Neural progenitor cell (in vitro differentiated cells): ENCODE measurements at regions not wholly inside any gene's neighbourhood (a gene's known extent, or its start where the extent isn't known, plus 50 kb on each side); places are given as distances from the start of the nearest gene placed in this dataset.

ENCODE experiments used
- CTCF ChIP-seq: fragments of 200-600 bp; sonication (generic); IDR thresholded peaks from 2 replicates; pipeline ENCODE4 v1.5.1; 2017; ENCODE audit warnings: antibody characterized with exemption, mild to moderate bottlenecking
- EZH2phosphoT487 ChIP-seq: fragments of 200-600 bp; sonication (generic); IDR thresholded peaks from 2 replicates; pipeline ENCODE4 v1.6.1; 2017; ENCODE audit warnings: antibody characterized with exemption

DNA sequence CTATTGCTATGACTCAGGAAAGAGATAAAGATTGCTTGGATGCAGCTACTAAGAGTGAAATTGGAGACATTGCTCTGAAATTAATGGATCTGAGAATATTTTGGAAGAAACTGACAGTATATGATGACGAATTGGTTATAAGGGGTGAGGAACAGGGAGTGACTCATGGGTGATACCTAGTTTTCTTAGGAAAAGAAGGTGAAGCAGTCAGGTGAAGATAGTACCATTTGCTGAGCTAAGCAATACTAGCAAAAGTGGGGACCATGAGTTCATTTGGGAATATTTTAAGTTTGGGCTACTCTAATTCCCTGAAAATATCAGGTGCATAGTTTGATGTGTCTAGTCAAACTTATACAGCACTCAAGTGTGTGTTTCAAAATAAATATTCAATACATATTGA, 260.1 kb upstream of the NFIA start:
- TF ChIP-seq CTCF (no peak), EZH2phosphoT487 (no peak)
